ENCODE measurements at regions not wholly inside any gene's neighbourhood (a gene's known extent, or its start where the extent isn't known, plus 50 kb on each side); places are given as distances from the start of the nearest gene placed in this dataset.

GRCh38 chr15:70488941-70489848 is 274.2 kb downstream of the UACA start:
- intact Hi-C loops (cut with micrococcal nuclease; ENCODE audit: unreplicated experiment): loop anchor here (5.0 to 10.0 kb wide), 2 partner anchors 914 to 1012 kb away; no protein-coding TSS in a partner anchor
- Histone ChIP-seq H3K9me3 (ENCODE audit: low read depth, low read length, poor library complexity, severe bottlenecking) (no peaks in the 10 kb centered on the region), H3K36me3 (ENCODE audit: insufficient read depth, low read length, poor library complexity, severe bottlenecking) (no peaks in the 10 kb centered on the region), H3K4me3 (ENCODE audit: low read depth, low read length, poor library complexity, severe bottlenecking) (no peak overlapping the region), H3K4me1 (ENCODE audit: insufficient read depth, low read length, poor library complexity, severe bottlenecking) (peaks cover 4% of the 10 kb centered on the region), H3K27me3 (replicated peaks; ENCODE audit: insufficient read depth, low read depth, low read length, poor library complexity) (no peaks in the 10 kb centered on the region), H3K27ac (ENCODE audit: low read depth, low read length, poor library complexity, severe bottlenecking) (no peak overlapping the region)
- BruUV-seq (replicated peaks): no TSS peak
- CTCF ChIA-PET: no interaction called here
- DNase-seq (ENCODE audit: low spot score): no peak
- TF ChIP-seq EZH2 (IDR thresholded peaks at IDR 0.05; ENCODE audit: borderline replicate concordance, low read depth, low read length, poor library complexity, severe bottlenecking) (no peak), CTCF (conservative IDR thresholded peaks at IDR 0.05; ENCODE audit: low read depth, low read length) (no peak)
- POLR2A ChIA-PET (ENCODE audit: low non-redundant PET): no interaction called here

- DNase-seq (ENCODE audit: low spot score): peak; percentile 78
- no peaks in the 10 kb centered on the region for H3K4me1 ChIP-seq (ENCODE audit: insufficient read depth, low read length, poor library complexity, severe bottlenecking)
- no peak overlapping the region for H3K4me3 ChIP-seq (ENCODE audit: low read depth, low read length, poor library complexity, severe bottlenecking)
- no peak overlapping the region for H3K27ac ChIP-seq (ENCODE audit: low read depth, low read length, poor library complexity, severe bottlenecking)
- no peaks in the 10 kb centered on the region for H3K9me3 ChIP-seq (ENCODE audit: low read depth, low read length, poor library complexity, severe bottlenecking)
- no peaks in the 10 kb centered on the region for H3K36me3 ChIP-seq (ENCODE audit: insufficient read depth, low read length, poor library complexity, severe bottlenecking)
- no peaks in the 10 kb centered on the region for H3K27me3 ChIP-seq (replicated peaks; ENCODE audit: insufficient read depth, low read depth, low read length, poor library complexity)
- no TSS peak for BruUV-seq (replicated peaks)
- ChIA-PET CTCF (no interaction called here), POLR2A (ENCODE audit: low non-redundant PET) (no interaction called here)
- TF ChIP-seq EZH2 (IDR thresholded peaks at IDR 0.05; ENCODE audit: borderline replicate concordance, low read depth, low read length, poor library complexity, severe bottlenecking) (no peak), CTCF (conservative IDR thresholded peaks at IDR 0.05; ENCODE audit: low read depth, low read length) (peak; percentile 93)
- intact Hi-C loops (cut with micrococcal nuclease; ENCODE audit: unreplicated experiment): loop anchor here (5.0 to 10.0 kb wide), 2 partner anchors 913 to 1011 kb away; no protein-coding TSS in a partner anchor
Measured at GRCh38 chr15:70488002-70488605, 275.3 kb downstream of the UACA start.

- DNase-seq (ENCODE audit: low spot score): no peak
- intact Hi-C loops (cut with micrococcal nuclease; ENCODE audit: unreplicated experiment): loop anchor here (5.0 to 10.0 kb wide), 2 partner anchors 913 to 1010 kb away; no protein-coding TSS in a partner anchor
- ChIA-PET CTCF (no interaction called here), POLR2A (ENCODE audit: low non-redundant PET) (interaction anchor here (0.6 kb wide), 1 partner anchor 100 kb away, joined by 3 read pairs; no protein-coding TSS in a partner anchor)
- Histone ChIP-seq H3K27me3 (replicated peaks; ENCODE audit: insufficient read depth, low read depth, low read length, poor library complexity) (no peaks in the 10 kb centered on the region), H3K4me1 (ENCODE audit: insufficient read depth, low read length, poor library complexity, severe bottlenecking) (no peaks in the 10 kb centered on the region), H3K27ac (ENCODE audit: low read depth, low read length, poor library complexity, severe bottlenecking) (no peak overlapping the region), H3K36me3 (ENCODE audit: insufficient read depth, low read length, poor library complexity, severe bottlenecking) (no peaks in the 10 kb centered on the region), H3K4me3 (ENCODE audit: low read depth, low read length, poor library complexity, severe bottlenecking) (no peak overlapping the region), H3K9me3 (ENCODE audit: low read depth, low read length, poor library complexity, severe bottlenecking) (no peaks in the 10 kb centered on the region)
- BruUV-seq (replicated peaks): no TSS peak
- TF ChIP-seq EZH2 (IDR thresholded peaks at IDR 0.05; ENCODE audit: borderline replicate concordance, low read depth, low read length, poor library complexity, severe bottlenecking) (no peak), CTCF (conservative IDR thresholded peaks at IDR 0.05; ENCODE audit: low read depth, low read length) (no peak)
Measured at GRCh38 chr15:70487387-70487740, 276.0 kb downstream of the UACA start.

Measured in A673 (cell line).